GM21390 (cell line): ENCODE measurements at regions not wholly inside any gene's neighbourhood (a gene's known extent, or its start where the extent isn't known, plus 50 kb on each side); places are given as distances from the start of the nearest gene placed in this dataset.
"Not testable (repeated sequence)": the region's sequence is repeated elsewhere in the genome, so short reads cannot be mapped to it uniquely, and the experiment has no call there.

Source experiments
- ATAC-seq: cut with Tn5 transposase; IDR thresholded peaks from one replicate; pipeline ENCODE4 v1.9.1; 2021; ENCODE audit not compliant: unreplicated experiment

DNA sequence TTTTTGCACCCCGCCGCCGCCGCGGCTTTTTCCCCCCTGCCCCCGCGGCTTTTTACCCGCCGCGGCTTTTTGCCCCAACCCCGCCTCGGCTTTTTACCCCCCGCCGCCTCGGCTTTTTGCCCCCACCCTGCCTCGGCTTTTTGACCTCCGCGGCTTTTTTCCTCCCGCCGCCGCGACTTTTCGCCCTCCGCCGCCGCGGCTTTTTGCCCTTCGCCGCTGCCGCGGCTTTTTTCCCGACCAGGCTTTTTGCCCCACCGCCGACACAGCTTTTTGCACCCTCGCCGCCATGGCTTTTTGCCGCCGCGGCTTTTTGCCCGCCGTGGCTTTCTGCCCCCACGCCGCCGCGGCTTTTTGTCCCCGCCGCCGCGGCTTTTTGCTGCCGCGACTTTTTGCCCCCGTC is 137.0 kb upstream of the TP53TG3D start:
- ATAC-seq = no peak

DNA sequence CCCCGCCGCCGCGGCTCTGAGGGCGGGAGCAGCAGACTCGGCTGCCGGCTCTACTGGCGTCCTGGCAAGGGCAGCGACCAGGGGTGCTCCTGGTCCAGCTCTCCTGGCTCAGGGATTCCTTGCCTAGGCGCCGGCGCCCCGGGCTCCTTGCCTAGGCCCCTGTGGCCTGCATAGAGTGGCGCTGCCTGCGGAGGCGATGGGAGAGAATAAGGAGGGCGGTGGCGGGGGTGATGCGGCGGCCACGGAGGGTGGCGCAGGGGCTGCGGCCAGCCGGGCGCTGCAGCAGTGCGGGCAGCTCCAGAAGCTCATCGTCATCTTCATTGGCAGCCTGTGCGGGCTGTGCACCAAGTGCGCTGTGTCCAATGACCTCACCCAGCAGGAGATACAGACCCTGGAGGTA is 136.6 kb upstream of the TP53TG3D start:
- ATAC-seq = not testable (repeated sequence)

GRCh38 chr16:32120372-32120771 is 132.7 kb upstream of the TP53TG3D start:
- ATAC-seq = not testable (repeated sequence)

- not testable (repeated sequence) for ATAC-seq
These were observed 132.3 kb upstream of the TP53TG3D start for GRCh38 chr16:32120779-32121178.

DNA sequence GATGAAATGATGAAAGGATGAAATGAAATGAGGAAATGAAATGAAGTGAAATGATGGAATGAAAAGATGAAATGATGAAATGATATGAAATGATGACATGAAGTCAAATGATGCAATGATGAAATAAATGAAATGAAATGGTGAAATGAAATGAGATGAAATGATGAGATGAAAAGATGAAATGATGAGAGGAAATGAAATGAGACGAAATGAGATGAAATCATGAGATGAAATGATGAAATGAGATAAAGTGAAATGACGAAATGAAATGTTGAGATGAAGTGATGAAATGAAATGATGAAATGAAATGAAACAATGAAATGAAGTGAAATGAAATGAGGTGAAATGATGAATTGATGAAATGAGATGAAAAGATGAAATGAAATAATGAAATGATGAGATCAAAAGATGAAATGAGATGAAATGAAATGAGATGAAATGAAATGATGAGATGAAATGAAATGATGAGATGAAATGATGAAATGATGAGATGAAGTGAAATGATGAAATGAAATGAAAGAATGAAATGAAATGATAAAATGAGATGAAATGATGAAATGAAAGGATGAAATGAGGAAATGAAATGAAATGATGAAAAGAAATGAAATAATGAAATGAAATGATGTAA is 131.7 kb upstream of the TP53TG3D start:
- not testable (repeated sequence) for ATAC-seq

- ATAC-seq = not testable (repeated sequence)
These were observed 100.7 kb upstream of the TP53TG3D start for GRCh38 chr16:32152434-32152833.

GRCh38 chr16:32187918-32188669 is 65.0 kb upstream of the TP53TG3D start:
- not testable (repeated sequence) for ATAC-seq

DNA sequence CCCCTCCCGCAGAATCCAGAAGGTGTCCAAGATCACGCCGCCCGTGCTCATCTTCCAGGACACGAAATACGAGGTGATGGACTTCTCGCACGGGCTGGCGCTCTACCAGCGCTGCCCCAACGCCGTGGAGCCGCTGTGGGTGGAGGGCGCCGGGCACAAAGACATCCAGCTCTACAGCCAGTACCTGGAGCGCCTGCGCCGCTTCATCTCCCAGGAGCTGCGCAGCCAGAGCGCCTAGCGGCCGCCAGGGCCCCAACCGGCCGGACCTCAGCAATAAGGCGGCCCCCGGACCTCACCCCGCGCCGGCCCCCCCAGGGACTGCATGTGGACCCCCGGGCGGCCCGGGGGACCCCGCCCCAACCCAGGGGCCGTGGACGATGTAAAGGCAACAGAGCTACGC is 50.5 kb upstream of the TP53TG3D start:
- ATAC-seq = not testable (repeated sequence)
